ENCODE measurements at regions not wholly inside any gene's neighbourhood (a gene's known extent, or its start where the extent isn't known, plus 50 kb on each side); places are given as distances from the start of the nearest gene placed in this dataset.

- TF ChIP-seq, protein P1, sequence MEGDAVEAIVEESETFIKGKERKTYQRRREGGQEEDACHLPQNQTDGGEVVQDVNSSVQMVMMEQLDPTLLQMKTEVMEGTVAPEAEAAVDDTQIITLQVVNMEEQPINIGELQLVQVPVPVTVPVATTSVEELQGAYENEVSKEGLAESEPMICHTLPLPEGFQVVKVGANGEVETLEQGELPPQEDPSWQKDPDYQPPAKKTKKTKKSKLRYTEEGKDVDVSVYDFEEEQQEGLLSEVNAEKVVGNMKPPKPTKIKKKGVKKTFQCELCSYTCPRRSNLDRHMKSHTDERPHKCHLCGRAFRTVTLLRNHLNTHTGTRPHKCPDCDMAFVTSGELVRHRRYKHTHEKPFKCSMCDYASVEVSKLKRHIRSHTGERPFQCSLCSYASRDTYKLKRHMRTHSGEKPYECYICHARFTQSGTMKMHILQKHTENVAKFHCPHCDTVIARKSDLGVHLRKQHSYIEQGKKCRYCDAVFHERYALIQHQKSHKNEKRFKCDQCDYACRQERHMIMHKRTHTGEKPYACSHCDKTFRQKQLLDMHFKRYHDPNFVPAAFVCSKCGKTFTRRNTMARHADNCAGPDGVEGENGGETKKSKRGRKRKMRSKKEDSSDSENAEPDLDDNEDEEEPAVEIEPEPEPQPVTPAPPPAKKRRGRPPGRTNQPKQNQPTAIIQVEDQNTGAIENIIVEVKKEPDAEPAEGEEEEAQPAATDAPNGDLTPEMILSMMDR (IDR thresholded peaks at IDR 0.05; ENCODE audit: insufficient read depth, low read depth, low read length, missing control alignments): no peak
- H3K4me3 ChIP-seq (ENCODE audit: low read length): no peak overlapping the region
- no peak for DNase-seq (ENCODE audit: low read depth)
Observed at GRCh38 chr1:38700077-38700470, 159.5 kb downstream of the RRAGC start.

- no peak overlapping the region for H3K4me3 ChIP-seq (ENCODE audit: low read length)
- DNase-seq (ENCODE audit: low read depth): no peak
- TF ChIP-seq, protein P1 (IDR thresholded peaks at IDR 0.05; ENCODE audit: insufficient read depth, low read depth, low read length, missing control alignments): no peak
Observed at GRCh38 chr1:38699330-38700076, 160.1 kb downstream of the RRAGC start.

DNA sequence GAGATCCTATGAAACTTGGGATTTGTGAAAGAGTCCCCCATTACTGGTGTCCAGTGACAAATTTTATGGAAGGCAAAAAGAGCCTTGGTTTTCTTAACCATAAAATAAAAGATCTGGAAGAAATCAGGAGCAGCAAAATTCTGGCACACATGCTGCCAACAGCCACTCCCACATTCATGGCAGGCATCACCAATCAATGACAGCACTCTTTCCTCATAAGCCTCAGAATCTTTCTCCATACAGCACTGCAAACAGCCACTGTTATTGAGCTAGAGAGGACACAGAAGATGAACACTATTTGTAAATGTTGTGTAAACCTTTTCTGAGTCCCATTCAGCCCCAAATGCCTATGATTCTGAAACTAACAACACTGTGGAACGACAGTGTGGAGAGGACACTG is 162.2 kb downstream of the RRAGC start:
- TF ChIP-seq, protein P1 (IDR thresholded peaks at IDR 0.05; ENCODE audit: insufficient read depth, low read depth, low read length, missing control alignments): no peak
- DNase-seq (ENCODE audit: low read depth): no peak
- H3K4me3 ChIP-seq (ENCODE audit: low read length): no peak overlapping the region

GRCh38 chr1:38696371-38696770 is 163.2 kb downstream of the RRAGC start:
- TF ChIP-seq, protein P1 (IDR thresholded peaks at IDR 0.05; ENCODE audit: insufficient read depth, low read depth, low read length, missing control alignments): no peak
- no peak overlapping the region for H3K4me3 ChIP-seq (ENCODE audit: low read length)
- no peak for DNase-seq (ENCODE audit: low read depth)

- TF ChIP-seq, protein P1 (IDR thresholded peaks at IDR 0.05; ENCODE audit: insufficient read depth, low read depth, low read length, missing control alignments): no peak
- DNase-seq (ENCODE audit: low read depth): no peak
- no peak overlapping the region for H3K4me3 ChIP-seq (ENCODE audit: low read length)
Observed at GRCh38 chr1:38693759-38694158, 165.8 kb downstream of the RRAGC start.

DNA sequence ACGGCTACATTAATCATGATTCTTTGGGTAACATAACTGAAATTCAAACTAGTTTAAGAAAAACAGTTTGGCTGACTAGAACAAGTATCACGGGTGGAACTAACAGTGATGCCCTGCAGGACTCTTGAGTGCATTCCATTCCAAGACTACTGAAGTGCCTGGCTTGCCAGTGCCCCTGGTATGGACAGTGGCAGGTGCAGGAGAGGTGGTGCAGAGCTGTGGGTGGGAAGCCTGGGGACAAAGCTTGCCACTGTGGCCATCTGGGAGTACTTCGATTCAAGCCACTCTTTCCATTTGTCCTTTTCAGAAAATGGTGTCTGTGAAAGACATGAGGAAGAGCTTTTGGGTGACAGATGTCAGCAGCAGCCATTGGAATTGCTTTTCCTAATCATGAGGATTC is 166.5 kb downstream of the RRAGC start:
- no peak for DNase-seq (ENCODE audit: low read depth)
- TF ChIP-seq, protein P1 (IDR thresholded peaks at IDR 0.05; ENCODE audit: insufficient read depth, low read depth, low read length, missing control alignments): no peak

More for the DNA sequence above, 166.5 kb downstream of the RRAGC start:
- H3K4me3 ChIP-seq (ENCODE audit: low read length): no peak overlapping the region

Data from epithelial cell of esophagus (primary cell).